GM23248 (cell line): ENCODE measurements at regions not wholly inside any gene's neighbourhood (a gene's known extent, or its start where the extent isn't known, plus 50 kb on each side); places are given as distances from the start of the nearest gene placed in this dataset.

Source experiments
- EZH2 ChIP-seq: fragments of 200-600 bp; sonication (generic); IDR thresholded peaks from 2 replicates; pipeline ENCODE4 v1.6.1; 2018; ENCODE audit warnings: antibody characterized with exemption, mild to moderate bottlenecking; ENCODE audit not compliant: insufficient read depth, poor library complexity, severe bottlenecking
- EZH2phosphoT487 ChIP-seq: fragments of 200-600 bp; sonication (generic); IDR thresholded peaks from 2 replicates; pipeline ENCODE4 v1.6.1; 2018; ENCODE audit warnings: antibody characterized with exemption, moderate library complexity, mild to moderate bottlenecking, low read depth; ENCODE audit not compliant: insufficient read depth

DNA sequence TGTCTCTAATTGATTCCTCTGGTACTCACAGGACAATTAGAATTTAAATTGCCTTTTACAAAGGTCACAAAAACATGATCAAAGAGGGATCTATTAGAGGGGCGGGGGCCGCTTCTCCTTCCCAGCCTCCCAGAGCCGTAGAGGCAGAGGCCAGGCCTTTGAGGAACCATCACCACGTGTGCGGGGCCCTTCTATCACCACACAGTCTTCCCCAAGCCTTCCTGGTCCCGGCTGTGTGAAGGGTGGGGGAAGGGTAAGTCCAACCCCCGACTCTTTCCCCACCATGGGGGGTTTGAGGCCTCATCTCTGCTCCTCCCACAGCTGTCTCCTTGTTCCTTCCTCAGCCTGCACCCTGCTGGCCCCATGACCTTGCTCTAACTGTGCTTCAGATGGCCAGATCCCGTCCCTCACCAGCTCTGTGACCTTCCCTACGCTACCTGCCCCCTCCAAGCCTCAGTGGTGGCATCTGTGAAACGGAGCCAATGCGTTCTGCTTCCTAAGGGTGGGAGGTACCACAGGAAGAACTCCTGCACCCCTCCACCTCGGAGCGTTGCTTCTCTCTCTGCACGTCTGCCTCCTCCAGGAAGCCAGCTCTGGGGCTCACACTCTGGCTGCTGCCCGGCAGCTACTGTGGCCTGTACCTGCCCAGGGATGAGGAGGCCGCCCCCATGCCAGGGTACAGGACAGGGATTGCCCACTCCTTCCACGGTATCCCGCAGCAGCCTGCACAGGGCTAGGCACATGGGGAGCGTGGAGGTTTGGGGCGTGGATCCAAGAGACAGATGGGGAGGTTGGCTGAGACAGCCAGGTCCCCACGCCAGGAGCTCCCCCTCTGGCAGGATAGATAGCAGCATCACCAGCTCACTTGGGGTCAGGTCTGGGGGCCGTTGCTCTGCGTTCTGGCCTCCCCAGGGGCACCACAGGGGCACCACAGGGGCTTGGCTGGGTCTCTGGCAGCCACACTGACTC, 83.8 kb downstream of the LINGO1 start:
- no peak for TF ChIP-seq EZH2
- no peak for TF ChIP-seq EZH2phosphoT487
